HL-60 (cell line): ENCODE measurements at regions not wholly inside any gene's neighbourhood (a gene's known extent, or its start where the extent isn't known, plus 50 kb on each side); places are given as distances from the start of the nearest gene placed in this dataset.

Experiments used
- GABPA ChIP-seq: IDR thresholded peaks from 2 replicates; pipeline ENCODE4 v1.6.1; 2012; ENCODE audit warnings: low read depth
- POLR2AphosphoS5 ChIP-seq: IDR thresholded peaks from 2 replicates; pipeline ENCODE4 v1.6.1; 2012; ENCODE audit warnings: low read depth
- TF ChIP-seq, protein P1 (sequence below): IDR thresholded peaks from one replicate; pipeline ENCODE4 v1.5.1; 2011; ENCODE audit warnings: low read length, control low read depth, inconsistent platforms; ENCODE audit not compliant: insufficient read depth
- TF ChIP-seq, protein P2 (sequence below): IDR thresholded peaks from 2 replicates; pipeline ENCODE4 v1.6.1; 2012; ENCODE audit warnings: low read depth; ENCODE audit not compliant: insufficient replicate concordance

- TF ChIP-seq, protein P1, sequence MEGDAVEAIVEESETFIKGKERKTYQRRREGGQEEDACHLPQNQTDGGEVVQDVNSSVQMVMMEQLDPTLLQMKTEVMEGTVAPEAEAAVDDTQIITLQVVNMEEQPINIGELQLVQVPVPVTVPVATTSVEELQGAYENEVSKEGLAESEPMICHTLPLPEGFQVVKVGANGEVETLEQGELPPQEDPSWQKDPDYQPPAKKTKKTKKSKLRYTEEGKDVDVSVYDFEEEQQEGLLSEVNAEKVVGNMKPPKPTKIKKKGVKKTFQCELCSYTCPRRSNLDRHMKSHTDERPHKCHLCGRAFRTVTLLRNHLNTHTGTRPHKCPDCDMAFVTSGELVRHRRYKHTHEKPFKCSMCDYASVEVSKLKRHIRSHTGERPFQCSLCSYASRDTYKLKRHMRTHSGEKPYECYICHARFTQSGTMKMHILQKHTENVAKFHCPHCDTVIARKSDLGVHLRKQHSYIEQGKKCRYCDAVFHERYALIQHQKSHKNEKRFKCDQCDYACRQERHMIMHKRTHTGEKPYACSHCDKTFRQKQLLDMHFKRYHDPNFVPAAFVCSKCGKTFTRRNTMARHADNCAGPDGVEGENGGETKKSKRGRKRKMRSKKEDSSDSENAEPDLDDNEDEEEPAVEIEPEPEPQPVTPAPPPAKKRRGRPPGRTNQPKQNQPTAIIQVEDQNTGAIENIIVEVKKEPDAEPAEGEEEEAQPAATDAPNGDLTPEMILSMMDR: no peak
- TF ChIP-seq, protein P2, sequence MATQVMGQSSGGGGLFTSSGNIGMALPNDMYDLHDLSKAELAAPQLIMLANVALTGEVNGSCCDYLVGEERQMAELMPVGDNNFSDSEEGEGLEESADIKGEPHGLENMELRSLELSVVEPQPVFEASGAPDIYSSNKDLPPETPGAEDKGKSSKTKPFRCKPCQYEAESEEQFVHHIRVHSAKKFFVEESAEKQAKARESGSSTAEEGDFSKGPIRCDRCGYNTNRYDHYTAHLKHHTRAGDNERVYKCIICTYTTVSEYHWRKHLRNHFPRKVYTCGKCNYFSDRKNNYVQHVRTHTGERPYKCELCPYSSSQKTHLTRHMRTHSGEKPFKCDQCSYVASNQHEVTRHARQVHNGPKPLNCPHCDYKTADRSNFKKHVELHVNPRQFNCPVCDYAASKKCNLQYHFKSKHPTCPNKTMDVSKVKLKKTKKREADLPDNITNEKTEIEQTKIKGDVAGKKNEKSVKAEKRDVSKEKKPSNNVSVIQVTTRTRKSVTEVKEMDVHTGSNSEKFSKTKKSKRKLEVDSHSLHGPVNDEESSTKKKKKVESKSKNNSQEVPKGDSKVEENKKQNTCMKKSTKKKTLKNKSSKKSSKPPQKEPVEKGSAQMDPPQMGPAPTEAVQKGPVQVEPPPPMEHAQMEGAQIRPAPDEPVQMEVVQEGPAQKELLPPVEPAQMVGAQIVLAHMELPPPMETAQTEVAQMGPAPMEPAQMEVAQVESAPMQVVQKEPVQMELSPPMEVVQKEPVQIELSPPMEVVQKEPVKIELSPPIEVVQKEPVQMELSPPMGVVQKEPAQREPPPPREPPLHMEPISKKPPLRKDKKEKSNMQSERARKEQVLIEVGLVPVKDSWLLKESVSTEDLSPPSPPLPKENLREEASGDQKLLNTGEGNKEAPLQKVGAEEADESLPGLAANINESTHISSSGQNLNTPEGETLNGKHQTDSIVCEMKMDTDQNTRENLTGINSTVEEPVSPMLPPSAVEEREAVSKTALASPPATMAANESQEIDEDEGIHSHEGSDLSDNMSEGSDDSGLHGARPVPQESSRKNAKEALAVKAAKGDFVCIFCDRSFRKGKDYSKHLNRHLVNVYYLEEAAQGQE: no peak
- TF ChIP-seq GABPA (no peak), POLR2AphosphoS5 (no peak)
Observed at GRCh38 chr2:220202066-220202465, 574.6 kb downstream of the SLC4A3 start.
